Upper lobe of left lung (tissue), 4 donors: ENCODE measurements at regions not wholly inside any gene's neighbourhood (a gene's known extent, or its start where the extent isn't known, plus 50 kb on each side); places are given as distances from the start of the nearest gene placed in this dataset.

Source experiments
- EP300 ChIP-seq, 4 donors: sonication (generic); formaldehyde crosslinking; IDR thresholded peaks; one replicate each; pipeline ENCODE4 v1.5.1; 2017; ENCODE audit warnings: antibody characterized with exemption in 4 of 4, control low read depth in 2 of 4
- POLR2A ChIP-seq, 4 donors: fragments of 450-650 bp; IDR thresholded peaks; one replicate each; pipeline ENCODE4 v1.5.1; 2016 to 2017; ENCODE audit warnings: antibody characterized with exemption in 4 of 4, mild to moderate bottlenecking in 2 of 4
- POLR2AphosphoS5 ChIP-seq, 2 donors: sonication (generic); formaldehyde crosslinking; IDR thresholded peaks; one replicate each; pipeline ENCODE4 v1.5.1; 2017; ENCODE audit warnings: antibody characterized with exemption in 2 of 2
- TF ChIP-seq, protein P1 (sequence below), 6 experiments: fragments of 450-650 bp in 4 of 6; fragments of 200-600 bp in 2 of 6; sonication (generic) in 2 of 6; IDR thresholded peaks; one replicate each; pipeline ENCODE4 v1.5.1; 2016 to 2019; ENCODE audit warnings: antibody characterized with exemption in 6 of 6

DNA sequence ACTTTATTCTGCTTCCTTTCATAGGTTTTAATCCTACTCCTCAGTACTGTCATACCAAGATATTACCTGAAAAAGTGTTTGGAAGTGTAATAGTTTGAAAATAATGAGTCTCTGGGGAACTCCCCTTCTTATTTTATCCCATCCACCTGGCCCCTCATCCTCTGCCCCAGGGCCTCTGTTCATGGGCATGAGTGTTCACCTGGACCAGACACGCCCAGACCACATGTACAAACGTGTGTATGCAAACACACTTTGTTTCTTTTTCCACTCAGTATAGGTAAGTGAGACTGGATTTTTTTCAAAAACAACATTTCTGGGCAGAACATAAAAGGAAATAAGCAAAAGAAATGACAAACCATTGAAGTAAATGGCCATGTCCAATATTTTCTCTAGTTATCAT lies 62.1 kb upstream of the THSD7B start:
- TF ChIP-seq, protein P1, sequence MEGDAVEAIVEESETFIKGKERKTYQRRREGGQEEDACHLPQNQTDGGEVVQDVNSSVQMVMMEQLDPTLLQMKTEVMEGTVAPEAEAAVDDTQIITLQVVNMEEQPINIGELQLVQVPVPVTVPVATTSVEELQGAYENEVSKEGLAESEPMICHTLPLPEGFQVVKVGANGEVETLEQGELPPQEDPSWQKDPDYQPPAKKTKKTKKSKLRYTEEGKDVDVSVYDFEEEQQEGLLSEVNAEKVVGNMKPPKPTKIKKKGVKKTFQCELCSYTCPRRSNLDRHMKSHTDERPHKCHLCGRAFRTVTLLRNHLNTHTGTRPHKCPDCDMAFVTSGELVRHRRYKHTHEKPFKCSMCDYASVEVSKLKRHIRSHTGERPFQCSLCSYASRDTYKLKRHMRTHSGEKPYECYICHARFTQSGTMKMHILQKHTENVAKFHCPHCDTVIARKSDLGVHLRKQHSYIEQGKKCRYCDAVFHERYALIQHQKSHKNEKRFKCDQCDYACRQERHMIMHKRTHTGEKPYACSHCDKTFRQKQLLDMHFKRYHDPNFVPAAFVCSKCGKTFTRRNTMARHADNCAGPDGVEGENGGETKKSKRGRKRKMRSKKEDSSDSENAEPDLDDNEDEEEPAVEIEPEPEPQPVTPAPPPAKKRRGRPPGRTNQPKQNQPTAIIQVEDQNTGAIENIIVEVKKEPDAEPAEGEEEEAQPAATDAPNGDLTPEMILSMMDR (IDR thresholded peaks at IDR 0.05), result no peak
- TF ChIP-seq POLR2A (IDR thresholded peaks at IDR 0.05), result no peak
- TF ChIP-seq EP300 (IDR thresholded peaks at IDR 0.05), result no peak
- TF ChIP-seq POLR2AphosphoS5 (IDR thresholded peaks at IDR 0.05), result no peak
